ENCODE measurements at regions not wholly inside any gene's neighbourhood (a gene's known extent, or its start where the extent isn't known, plus 50 kb on each side); places are given as distances from the start of the nearest gene placed in this dataset.
"Not testable (repeated sequence)": the region's sequence is repeated elsewhere in the genome, so short reads cannot be mapped to it uniquely, and the experiment has no call there.

DNA sequence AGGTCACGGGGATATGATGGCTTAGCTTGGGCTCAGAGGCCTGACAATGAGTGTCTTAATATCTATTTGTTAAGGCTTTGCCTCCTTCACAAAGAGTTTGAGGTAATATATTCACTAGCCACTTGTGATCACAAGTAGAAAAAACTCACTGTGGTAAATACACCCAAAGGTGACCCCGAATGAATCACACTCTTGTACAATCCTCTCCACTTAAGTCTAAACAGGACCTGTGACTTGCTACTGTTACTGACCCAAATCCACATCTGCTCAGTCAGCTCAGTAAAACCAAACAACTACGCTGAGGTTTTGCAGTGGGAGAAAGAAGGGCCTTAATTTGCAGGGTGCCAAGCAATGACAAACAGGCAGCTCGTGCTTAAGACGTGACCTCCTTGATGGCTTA is 223.8 kb upstream of the MAGEC2 start:
- no peak overlapping the region for H3K4me3 Mint-ChIP-seq
- TF ChIP-seq, protein P1, sequence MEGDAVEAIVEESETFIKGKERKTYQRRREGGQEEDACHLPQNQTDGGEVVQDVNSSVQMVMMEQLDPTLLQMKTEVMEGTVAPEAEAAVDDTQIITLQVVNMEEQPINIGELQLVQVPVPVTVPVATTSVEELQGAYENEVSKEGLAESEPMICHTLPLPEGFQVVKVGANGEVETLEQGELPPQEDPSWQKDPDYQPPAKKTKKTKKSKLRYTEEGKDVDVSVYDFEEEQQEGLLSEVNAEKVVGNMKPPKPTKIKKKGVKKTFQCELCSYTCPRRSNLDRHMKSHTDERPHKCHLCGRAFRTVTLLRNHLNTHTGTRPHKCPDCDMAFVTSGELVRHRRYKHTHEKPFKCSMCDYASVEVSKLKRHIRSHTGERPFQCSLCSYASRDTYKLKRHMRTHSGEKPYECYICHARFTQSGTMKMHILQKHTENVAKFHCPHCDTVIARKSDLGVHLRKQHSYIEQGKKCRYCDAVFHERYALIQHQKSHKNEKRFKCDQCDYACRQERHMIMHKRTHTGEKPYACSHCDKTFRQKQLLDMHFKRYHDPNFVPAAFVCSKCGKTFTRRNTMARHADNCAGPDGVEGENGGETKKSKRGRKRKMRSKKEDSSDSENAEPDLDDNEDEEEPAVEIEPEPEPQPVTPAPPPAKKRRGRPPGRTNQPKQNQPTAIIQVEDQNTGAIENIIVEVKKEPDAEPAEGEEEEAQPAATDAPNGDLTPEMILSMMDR (IDR thresholded peaks at IDR 0.05), result no peak
- DNase-seq (no peak), ATAC-seq (no peak)
- intact Hi-C loops (cut with micrococcal nuclease), result no loop called here
- H3K27me3 Mint-ChIP-seq, result no peaks in the 10 kb centered on the region
- peaks cover 4% of the 10 kb centered on the region for H3K9me3 Mint-ChIP-seq
- no peak overlapping the region for H3K27ac Mint-ChIP-seq
- H3K36me3 Mint-ChIP-seq (ENCODE audit: low read depth), result no peaks in the 10 kb centered on the region
- CTCF ChIA-PET, result no interaction called here
- no peaks in the 10 kb centered on the region for H3K4me1 Mint-ChIP-seq (ENCODE audit: low read depth)
- POLR2A ChIA-PET, result no interaction called here

DNA sequence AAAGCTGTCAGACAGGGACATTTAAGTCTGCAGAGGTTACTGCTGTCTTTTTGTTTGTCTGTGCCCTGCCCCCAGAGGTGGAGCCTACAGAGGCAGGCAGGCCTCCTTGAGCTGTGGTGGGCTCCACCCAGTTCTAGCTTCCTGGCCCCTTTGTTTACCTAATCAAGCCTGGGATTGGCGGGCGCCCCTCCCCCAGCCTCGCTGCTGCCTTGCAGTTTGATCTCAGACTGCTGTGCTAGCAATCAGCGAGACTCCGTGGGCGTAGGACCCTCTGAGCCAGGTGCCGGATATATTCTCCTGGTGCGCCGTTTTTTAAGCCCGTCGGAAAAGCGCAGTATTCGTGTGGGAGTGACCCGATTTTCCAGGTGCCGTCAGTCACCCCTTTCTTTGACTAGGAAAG is 185.9 kb upstream of the MAGEC2 start:
- H3K27ac Mint-ChIP-seq; H3K4me1 Mint-ChIP-seq (ENCODE audit: low read depth); H3K4me3 Mint-ChIP-seq; POLR2A ChIA-PET; H3K36me3 Mint-ChIP-seq (ENCODE audit: low read depth); ATAC-seq; DNase-seq; intact Hi-C loops (cut with micrococcal nuclease); H3K27me3 Mint-ChIP-seq; H3K9me3 Mint-ChIP-seq; CTCF ChIA-PET: not testable (repeated sequence)

DNA sequence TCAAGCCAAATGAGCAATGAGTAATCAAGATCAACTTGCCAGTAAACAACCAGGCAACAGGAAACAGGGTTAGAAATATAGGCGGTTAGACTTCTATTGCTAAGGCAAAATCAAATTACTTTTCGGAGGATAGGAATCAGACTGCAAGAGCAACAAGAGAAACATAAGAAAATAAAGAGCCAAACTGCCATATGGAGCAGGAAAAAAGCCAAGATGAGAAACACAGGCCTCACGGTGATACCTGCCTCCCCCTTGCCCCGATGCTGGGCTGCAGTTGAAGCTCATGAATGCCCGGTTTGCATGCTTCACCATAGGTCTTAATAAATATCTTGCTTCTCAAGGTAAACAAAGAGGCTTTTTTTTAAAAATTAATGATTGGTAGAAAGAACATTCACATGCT is 158.4 kb upstream of the MAGEC2 start:
- TF ChIP-seq, protein P1 (IDR thresholded peaks at IDR 0.05), result no peak
- CTCF ChIA-PET, result no interaction called here
- intact Hi-C loops (cut with micrococcal nuclease), result no loop called here
- H3K4me3 Mint-ChIP-seq, result no peak overlapping the region
- DNase-seq (no peak), ATAC-seq (no peak)
- no peaks in the 10 kb centered on the region for H3K4me1 Mint-ChIP-seq (ENCODE audit: low read depth)
- H3K36me3 Mint-ChIP-seq (ENCODE audit: low read depth), result no peaks in the 10 kb centered on the region
- no peaks in the 10 kb centered on the region for H3K27me3 Mint-ChIP-seq
- POLR2A ChIA-PET, result no interaction called here
- no peaks in the 10 kb centered on the region for H3K9me3 Mint-ChIP-seq
- no peak overlapping the region for H3K27ac Mint-ChIP-seq

DNA sequence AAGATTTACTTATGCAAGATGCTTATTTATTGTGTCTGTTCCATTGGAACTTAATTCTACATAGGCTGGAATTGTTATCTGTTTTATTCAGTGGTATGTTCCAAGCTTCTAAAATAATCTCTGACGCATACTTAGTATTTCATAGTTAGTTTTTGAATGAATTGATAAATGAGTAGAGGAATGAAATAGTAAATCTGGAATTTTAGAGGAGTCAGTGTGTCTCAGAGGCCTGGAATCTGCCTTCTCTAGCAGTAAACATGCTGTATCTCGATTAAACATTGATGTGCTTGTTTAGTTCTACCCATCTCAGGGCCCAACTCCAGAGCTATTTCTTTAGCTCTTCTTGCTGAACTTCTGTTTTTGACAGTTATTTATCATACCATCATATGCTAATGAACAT is 154.2 kb upstream of the MAGEC2 start:
- Mint-ChIP-seq H3K27ac (no peak overlapping the region), H3K4me1 (ENCODE audit: low read depth) (no peaks in the 10 kb centered on the region), H3K4me3 (no peak overlapping the region), H3K36me3 (ENCODE audit: low read depth) (no peaks in the 10 kb centered on the region), H3K9me3 (no peaks in the 10 kb centered on the region), H3K27me3 (no peaks in the 10 kb centered on the region)
- no peak for DNase-seq
- no peak for ATAC-seq
- CTCF ChIA-PET, result no interaction called here
- TF ChIP-seq, protein P1 (IDR thresholded peaks at IDR 0.05), result no peak
- POLR2A ChIA-PET, result no interaction called here
- intact Hi-C loops (cut with micrococcal nuclease), result no loop called here

DNA sequence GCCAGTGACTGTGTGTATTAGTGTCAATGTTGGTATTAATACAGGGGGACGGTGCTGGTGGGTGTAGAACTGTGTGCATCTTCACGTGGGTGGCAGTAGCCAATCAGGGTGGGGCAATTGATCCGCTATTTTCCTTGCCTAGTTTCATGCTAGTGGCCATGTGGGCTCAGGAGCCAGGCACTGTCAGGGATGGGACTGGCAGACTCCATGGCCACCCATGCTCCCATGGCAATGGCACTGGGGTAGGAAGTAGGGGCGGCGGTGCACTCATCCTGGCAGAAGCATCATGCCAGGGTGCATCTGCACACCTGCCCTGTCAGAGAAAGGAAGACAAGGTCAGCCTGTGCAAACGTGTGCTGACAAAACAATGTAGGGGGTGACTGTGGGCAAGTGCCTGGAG is 122.1 kb upstream of the MAGEC2 start:
- Mint-ChIP-seq H3K36me3 (ENCODE audit: low read depth) (no peaks in the 10 kb centered on the region), H3K27me3 (no peaks in the 10 kb centered on the region), H3K4me3 (no peak overlapping the region), H3K9me3 (peaks cover 4% of the 10 kb centered on the region), H3K27ac (no peak overlapping the region), H3K4me1 (ENCODE audit: low read depth) (no peaks in the 10 kb centered on the region)
- ChIA-PET CTCF (no interaction called here), POLR2A (no interaction called here)
- intact Hi-C loops (cut with micrococcal nuclease), result no loop called here
- DNase-seq, result no peak
- no peak for ATAC-seq
- TF ChIP-seq, protein P1 (IDR thresholded peaks at IDR 0.05), result no peak

DNA sequence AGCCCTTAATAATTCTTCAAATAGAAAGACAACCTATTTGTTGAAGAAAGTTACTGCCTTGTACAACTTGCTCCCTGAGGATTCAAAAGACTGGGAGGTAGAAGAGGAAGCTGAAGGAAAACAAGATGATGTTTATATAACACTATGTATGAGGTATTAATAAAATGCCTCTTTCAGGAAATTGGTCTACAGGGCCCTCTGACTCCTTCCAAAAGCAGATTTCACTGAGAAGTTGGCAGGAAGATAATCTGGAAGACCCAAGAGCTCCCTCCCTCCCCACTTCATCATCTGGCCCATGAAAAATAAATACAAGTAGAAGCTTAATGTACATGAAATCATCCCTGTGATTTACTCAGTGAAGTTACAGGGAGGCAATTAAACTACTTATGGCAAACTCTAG is 107.5 kb upstream of the MAGEC2 start:
- no peak for ATAC-seq
- Mint-ChIP-seq H3K27ac (no peak overlapping the region), H3K4me3 (no peak overlapping the region), H3K36me3 (ENCODE audit: low read depth) (no peaks in the 10 kb centered on the region), H3K4me1 (ENCODE audit: low read depth) (no peaks in the 10 kb centered on the region), H3K27me3 (no peaks in the 10 kb centered on the region), H3K9me3 (no peaks in the 10 kb centered on the region)
- TF ChIP-seq, protein P1 (IDR thresholded peaks at IDR 0.05), result no peak
- CTCF ChIA-PET, result no interaction called here
- POLR2A ChIA-PET, result no interaction called here
- intact Hi-C loops (cut with micrococcal nuclease), result no loop called here
- no peak for DNase-seq
